ENCODE measurements at regions not wholly inside any gene's neighbourhood (a gene's known extent, or its start where the extent isn't known, plus 50 kb on each side); places are given as distances from the start of the nearest gene placed in this dataset.

- TF ChIP-seq POLR2A (IDR thresholded peaks at IDR 0.05; ENCODE audit: low read length) (no peak), GATA1 (IDR thresholded peaks at IDR 0.05; ENCODE audit: low read depth, low read length) (no peak)
Measured at GRCh38 chr14:89036371-89036770, 211.9 kb downstream of the TTC8 start.

Measured in erythroblast (primary cell).